B cell (primary cell): ENCODE measurements at regions not wholly inside any gene's neighbourhood (a gene's known extent, or its start where the extent isn't known, plus 50 kb on each side); places are given as distances from the start of the nearest gene placed in this dataset.
"Not testable (repeated sequence)": the region's sequence is repeated elsewhere in the genome, so short reads cannot be mapped to it uniquely, and the experiment has no call there.

Experiments
- ATAC-seq: fragments of 200-7000 bp; cut with Tn5 transposase; one replicate; pipeline ENCODE4 v1.10.0; 2021; ENCODE audit warnings: low read depth, mild to moderate bottlenecking, moderate number of reproducible peaks, moderate library complexity
- CTCF ChIA-PET: fragments of 350-600 bp; sonication (Branson Sonifier 250); formaldehyde crosslinking; loops from one replicate; lab custom pipeline; 2021; ENCODE audit warnings: antibody characterized with exemption, inconsistent platforms; lab: Charles Lee
- POLR2A ChIA-PET: fragments of 350-600 bp; sonication (Branson Sonifier 250); formaldehyde crosslinking; loops from one replicate; lab custom pipeline; 2021; ENCODE audit warnings: antibody characterized with exemption; lab: Charles Lee
- DNase-seq: peaks from one replicate; pipeline ENCODE4 v3.0.0; 2013
- H2AFZ ChIP-seq: 2 replicates; pipeline ENCODE4 v1.6.1; 2012; ENCODE audit warnings: mild to moderate bottlenecking, low read depth, low read length; ENCODE audit not compliant: insufficient read depth, poor library complexity, severe bottlenecking
- H3K27ac ChIP-seq, 2 donors: 1 replicate in 1 of 2; 2 replicates in 1 of 2; pipeline ENCODE4 v1.5.1; 2012 to 2013; ENCODE audit warnings: low read length in 2 of 2, mild to moderate bottlenecking in 2 of 2, moderate library complexity in 1 of 2
- H3K27me3 ChIP-seq, 4 experiments: fragments of 200-600 bp in 1 of 4; sonication (generic) in 1 of 4; replicated peaks in 1 of 4; 1 replicate in 2 of 4; 2 replicates in 2 of 4; pipeline versions ENCODE4 v1.6.1 to v1.7.0; 2013 to 2016; ENCODE audit warnings: low read length in 3 of 4, mild to moderate bottlenecking in 2 of 4, mixed read lengths in 1 of 4, moderate library complexity in 1 of 4; ENCODE audit not compliant: insufficient read depth in 4 of 4, control insufficient read depth in 3 of 4; ENCODE audit errors: control extremely low read depth in 1 of 4
- H3K36me3 ChIP-seq, 2 experiments: replicated peaks in 1 of 2; 1 replicate in 1 of 2; 2 replicates in 1 of 2; pipeline versions ENCODE4 v1.6.1 to v1.7.1; 2013; ENCODE audit warnings: low read length in 1 of 2; ENCODE audit not compliant: insufficient read depth in 2 of 2, control insufficient read depth in 1 of 2; ENCODE audit errors: control extremely low read depth in 1 of 2, extremely low read depth in 1 of 2
- H3K4me1 ChIP-seq, 2 donors: fragments of 200-600 bp in 1 of 2; sonication (generic) in 1 of 2; 1 replicate in 1 of 2; 2 replicates in 1 of 2; pipeline versions ENCODE4 v1.5.1 to v1.6.1; 2013 to 2017; ENCODE audit warnings: low read length in 2 of 2; ENCODE audit not compliant: control insufficient read depth in 2 of 2, insufficient read depth in 2 of 2
- H3K4me2 ChIP-seq: replicated peaks from 2 replicates; pipeline ENCODE3; 2012; ENCODE audit warnings: mild to moderate bottlenecking, low read depth, low read length; ENCODE audit not compliant: poor library complexity, severe bottlenecking
- H3K4me3 ChIP-seq, 5 experiments: fragments of 200-600 bp in 1 of 5; sonication (generic) in 1 of 5; 1 replicate in 3 of 5; 2 replicates in 2 of 5; pipeline versions ENCODE4 v1.5.1 to v1.7.0; 2011 to 2016; ENCODE audit warnings: low read length in 4 of 5, mild to moderate bottlenecking in 4 of 5, low read depth in 2 of 5, control low read depth in 1 of 5, moderate library complexity in 1 of 5; ENCODE audit not compliant: insufficient read depth in 1 of 5; ENCODE audit errors: control extremely low read depth in 1 of 5, extremely low read depth in 1 of 5
- H3K79me2 ChIP-seq: fragments of 200-600 bp; sonication (generic); one replicate; pipeline ENCODE4 v1.6.0; 2016; ENCODE audit warnings: low read length; ENCODE audit not compliant: control insufficient read depth, insufficient read depth
- H3K9ac ChIP-seq: fragments of 200-600 bp; sonication (generic); 2 replicates; pipeline ENCODE4 v1.6.1; 2017; ENCODE audit warnings: mild to moderate bottlenecking, low read length, moderate library complexity
- H3K9me3 ChIP-seq, 3 donors: one replicate each; pipeline versions ENCODE4 v1.6.1 to v1.7.1; 2013; ENCODE audit warnings: low read length in 2 of 3; ENCODE audit not compliant: control insufficient read depth in 2 of 3, insufficient read depth in 1 of 3; ENCODE audit errors: control extremely low read depth in 1 of 3
- H4K20me1 ChIP-seq: 2 replicates; pipeline ENCODE4 v1.6.0; 2012; ENCODE audit warnings: mild to moderate bottlenecking, low read length; ENCODE audit not compliant: insufficient read depth, control insufficient read depth, poor library complexity, severe bottlenecking
- H3K27ac Mint-ChIP-seq: one replicate; pipeline ENCODE4 v1.8.0; 2021; ENCODE audit warnings: mixed read lengths
- H3K27me3 Mint-ChIP-seq: one replicate; pipeline ENCODE4 v1.8.0; 2021; ENCODE audit warnings: mixed read lengths
- H3K4me1 Mint-ChIP-seq: one replicate; pipeline ENCODE4 v1.8.0; 2021; ENCODE audit warnings: mixed read lengths
- H3K4me3 Mint-ChIP-seq: one replicate; pipeline ENCODE4 v1.8.0; 2021; ENCODE audit warnings: mixed read lengths
- H3K9me3 Mint-ChIP-seq: one replicate; pipeline ENCODE4 v1.8.0; 2022; ENCODE audit warnings: mixed read lengths; ENCODE audit not compliant: insufficient read depth
- EZH2 ChIP-seq: IDR thresholded peaks from 2 replicates; pipeline ENCODE4 v1.6.1; 2012; ENCODE audit warnings: borderline replicate concordance, low read depth, mild to moderate bottlenecking, moderate library complexity, low read length; ENCODE audit not compliant: insufficient read depth, poor library complexity, severe bottlenecking
- WGBS: methylation state at CpG from one replicate; pipeline ENCODE4 v1.1.5; 2013; ENCODE audit warnings: missing lambda C conversion rate; ENCODE audit not compliant: insufficient coverage; 5-methylcytosine and 5-hydroxymethylcytosine counted together
- intact Hi-C: fragments of 100-400 bp; cut with micrococcal nuclease; formaldehyde crosslinking; loops from one replicate; pipeline ENCODE4 v1.10.0; 2022
- TF ChIP-seq, protein P1 (sequence below): fragments of 200-600 bp; IDR thresholded peaks from one replicate; pipeline ENCODE4 v1.8.0; 2022; ENCODE audit warnings: antibody characterized with exemption, mild to moderate bottlenecking

- H3K4me3 Mint-ChIP-seq: no peak overlapping the region
- no peaks in the 10 kb centered on the region for H3K36me3 ChIP-seq
- H4K20me1 ChIP-seq: no peaks in the 10 kb centered on the region
- H3K9me3 ChIP-seq: no peaks in the 10 kb centered on the region
- H3K4me3 ChIP-seq: no peak overlapping the region
- no peaks in the 10 kb centered on the region for H3K79me2 ChIP-seq
- no peaks in the 10 kb centered on the region for H3K4me1 Mint-ChIP-seq
- DNase-seq (no peak), ATAC-seq (no peak)
- ChIA-PET CTCF (no interaction called here), POLR2A (no interaction called here)
- no peak overlapping the region for H3K4me2 ChIP-seq
- H3K27ac Mint-ChIP-seq: no peak overlapping the region
- no peak overlapping the region for H3K9ac ChIP-seq
- no peaks in the 10 kb centered on the region for H3K27me3 Mint-ChIP-seq
- H3K27me3 ChIP-seq: no peaks in the 10 kb centered on the region
- intact Hi-C loops: no loop called here
- H3K9me3 Mint-ChIP-seq: no peaks in the 10 kb centered on the region
- H2AFZ ChIP-seq: no peak overlapping the region
- no peaks in the 10 kb centered on the region for H3K4me1 ChIP-seq
- no peak overlapping the region for H3K27ac ChIP-seq
- WGBS: 11% methylated on average over 2 of the region's 4 CpGs
- TF ChIP-seq EZH2: no peak
- TF ChIP-seq, protein P1, sequence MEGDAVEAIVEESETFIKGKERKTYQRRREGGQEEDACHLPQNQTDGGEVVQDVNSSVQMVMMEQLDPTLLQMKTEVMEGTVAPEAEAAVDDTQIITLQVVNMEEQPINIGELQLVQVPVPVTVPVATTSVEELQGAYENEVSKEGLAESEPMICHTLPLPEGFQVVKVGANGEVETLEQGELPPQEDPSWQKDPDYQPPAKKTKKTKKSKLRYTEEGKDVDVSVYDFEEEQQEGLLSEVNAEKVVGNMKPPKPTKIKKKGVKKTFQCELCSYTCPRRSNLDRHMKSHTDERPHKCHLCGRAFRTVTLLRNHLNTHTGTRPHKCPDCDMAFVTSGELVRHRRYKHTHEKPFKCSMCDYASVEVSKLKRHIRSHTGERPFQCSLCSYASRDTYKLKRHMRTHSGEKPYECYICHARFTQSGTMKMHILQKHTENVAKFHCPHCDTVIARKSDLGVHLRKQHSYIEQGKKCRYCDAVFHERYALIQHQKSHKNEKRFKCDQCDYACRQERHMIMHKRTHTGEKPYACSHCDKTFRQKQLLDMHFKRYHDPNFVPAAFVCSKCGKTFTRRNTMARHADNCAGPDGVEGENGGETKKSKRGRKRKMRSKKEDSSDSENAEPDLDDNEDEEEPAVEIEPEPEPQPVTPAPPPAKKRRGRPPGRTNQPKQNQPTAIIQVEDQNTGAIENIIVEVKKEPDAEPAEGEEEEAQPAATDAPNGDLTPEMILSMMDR: no peak
Measured at GRCh38 chr5:18397371-18397770, 763.1 kb downstream of the TAF11L14 start.

GRCh38 chr5:18397891-18398290 is 763.6 kb downstream of the TAF11L14 start:
- no peak overlapping the region for H3K4me3 ChIP-seq
- ChIA-PET POLR2A (no interaction called here), CTCF (no interaction called here)
- H4K20me1 ChIP-seq: no peaks in the 10 kb centered on the region
- no peaks in the 10 kb centered on the region for H3K36me3 ChIP-seq
- no CpG with 5 or more reads among the region's 2 CpGs for WGBS
- no peaks in the 10 kb centered on the region for H3K27me3 ChIP-seq
- Mint-ChIP-seq H3K27ac (no peak overlapping the region), H3K9me3 (no peaks in the 10 kb centered on the region), H3K4me3 (no peak overlapping the region), H3K4me1 (no peaks in the 10 kb centered on the region), H3K27me3 (no peaks in the 10 kb centered on the region)
- no peaks in the 10 kb centered on the region for H3K9me3 ChIP-seq
- TF ChIP-seq, protein P1: no peak
- no peak for TF ChIP-seq EZH2
- H3K4me1 ChIP-seq: no peaks in the 10 kb centered on the region
- no peak overlapping the region for H2AFZ ChIP-seq
- ATAC-seq (no peak), DNase-seq (no peak)
- no peak overlapping the region for H3K27ac ChIP-seq
- no peak overlapping the region for H3K4me2 ChIP-seq
- H3K9ac ChIP-seq: no peak overlapping the region
- no peaks in the 10 kb centered on the region for H3K79me2 ChIP-seq
- intact Hi-C loops: no loop called here

DNA sequence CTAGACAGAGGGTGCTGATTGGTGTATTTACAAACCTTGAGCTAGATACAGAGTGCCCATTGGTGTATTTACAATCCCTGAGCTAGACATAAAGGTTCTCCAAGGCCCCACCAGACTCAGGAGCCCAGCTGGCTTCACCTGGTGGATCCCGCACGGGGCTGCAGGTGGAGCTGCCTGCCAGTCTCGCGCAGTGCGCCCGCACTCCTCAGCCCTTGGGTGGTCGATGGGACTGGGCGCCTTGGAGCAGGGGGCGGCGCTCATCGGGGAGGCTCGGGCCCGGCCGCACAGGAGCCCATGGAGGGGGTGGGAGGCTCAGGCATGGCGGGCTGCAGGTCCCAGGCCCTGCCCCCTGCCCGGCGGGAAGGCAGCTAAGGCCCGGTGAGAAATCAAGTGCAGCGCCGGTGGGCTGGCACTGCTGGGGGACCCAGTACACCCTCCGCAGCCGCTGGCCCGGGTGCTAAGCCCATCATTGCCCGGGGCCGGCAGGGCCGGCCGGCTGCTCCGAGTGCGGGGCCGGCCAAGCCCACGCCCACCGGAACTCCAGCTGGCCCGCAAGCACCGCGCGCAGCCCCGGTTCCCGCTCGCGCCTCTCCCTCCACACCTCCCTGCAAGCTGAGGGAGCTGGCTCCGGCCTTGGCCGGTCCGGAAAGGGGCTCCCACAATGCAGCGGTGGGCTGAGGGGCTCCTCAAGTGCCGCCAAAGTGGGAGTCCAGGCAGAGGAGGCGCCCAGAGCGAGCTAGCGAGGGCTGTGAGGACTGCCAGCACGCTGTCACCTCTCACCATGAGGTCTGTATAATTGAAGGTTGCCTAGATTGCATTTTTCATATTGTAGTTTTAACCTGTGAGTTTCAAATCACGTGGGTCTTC is 765.4 kb downstream of the TAF11L14 start:
- intact Hi-C loops: not testable (repeated sequence)

More for the DNA sequence above, 765.4 kb downstream of the TAF11L14 start:
- H3K9me3 ChIP-seq, H2AFZ ChIP-seq, H3K4me3 Mint-ChIP-seq, ATAC-seq, DNase-seq, H3K9me3 Mint-ChIP-seq, H3K4me1 ChIP-seq, H3K79me2 ChIP-seq, H3K4me3 ChIP-seq, H3K27ac Mint-ChIP-seq, H3K4me1 Mint-ChIP-seq, H3K27me3 Mint-ChIP-seq, CTCF ChIA-PET, H3K4me2 ChIP-seq, H4K20me1 ChIP-seq, H3K36me3 ChIP-seq, POLR2A ChIA-PET, H3K27ac ChIP-seq, H3K27me3 ChIP-seq, H3K9ac ChIP-seq: not testable (repeated sequence)
- WGBS: 93% methylated on average over 39 of the region's 50 CpGs
